ENCODE measurements at regions not wholly inside any gene's neighbourhood (a gene's known extent, or its start where the extent isn't known, plus 50 kb on each side); places are given as distances from the start of the nearest gene placed in this dataset.

GRCh38 chr4:100062921-100063320 is 112.8 kb upstream of the H2AZ1 start:
- TF ChIP-seq JUN (IDR thresholded peaks at IDR 0.05; ENCODE audit: borderline replicate concordance, low read depth, low read length) (no peak), JUN (CRISPR knock-in tag; IDR thresholded peaks at IDR 0.05; ENCODE audit: borderline replicate concordance) (no peak), HMG20B (CRISPR knock-in tag; IDR thresholded peaks at IDR 0.05) (no peak), TCF7L2 (IDR thresholded peaks at IDR 0.05; ENCODE audit: low read depth, low read length) (no peak), TCF3 (CRISPR knock-in tag; IDR thresholded peaks at IDR 0.05) (no peak), ZNF224 (CRISPR knock-in tag; IDR thresholded peaks at IDR 0.05) (no peak), BCL6 (CRISPR knock-in tag; IDR thresholded peaks at IDR 0.05) (no peak), TAF15 (IDR thresholded peaks at IDR 0.05; ENCODE audit: low read depth, low read length) (no peak), DNMT1 (IDR thresholded peaks at IDR 0.05) (no peak), SIN3A (IDR thresholded peaks at IDR 0.05; ENCODE audit: borderline replicate concordance in 2 of 2, control insufficient read depth in 1 of 2, low read depth in 2 of 2, low read length in 2 of 2) (no peak), USF2 (CRISPR knock-in tag; IDR thresholded peaks at IDR 0.05) (no peak), DPF2 (IDR thresholded peaks at IDR 0.05) (no peak), ETS1 (conservative IDR thresholded peaks at IDR 0.05; ENCODE audit: control insufficient read depth, low read depth, low read length) (no peak)

Measured in K562 (cell line).